NCI-H2196 (cell line): ENCODE measurements at regions not wholly inside any gene's neighbourhood (a gene's known extent, or its start where the extent isn't known, plus 50 kb on each side); places are given as distances from the start of the nearest gene placed in this dataset.
"Not testable (repeated sequence)": the region's sequence is repeated elsewhere in the genome, so short reads cannot be mapped to it uniquely, and the experiment has no call there.

Experiments
- DNase-seq: peaks from one replicate; lab custom pipeline; 2025; ENCODE audit not compliant: unreplicated experiment; lab: John Stamatoyannopoulos, UW

DNA sequence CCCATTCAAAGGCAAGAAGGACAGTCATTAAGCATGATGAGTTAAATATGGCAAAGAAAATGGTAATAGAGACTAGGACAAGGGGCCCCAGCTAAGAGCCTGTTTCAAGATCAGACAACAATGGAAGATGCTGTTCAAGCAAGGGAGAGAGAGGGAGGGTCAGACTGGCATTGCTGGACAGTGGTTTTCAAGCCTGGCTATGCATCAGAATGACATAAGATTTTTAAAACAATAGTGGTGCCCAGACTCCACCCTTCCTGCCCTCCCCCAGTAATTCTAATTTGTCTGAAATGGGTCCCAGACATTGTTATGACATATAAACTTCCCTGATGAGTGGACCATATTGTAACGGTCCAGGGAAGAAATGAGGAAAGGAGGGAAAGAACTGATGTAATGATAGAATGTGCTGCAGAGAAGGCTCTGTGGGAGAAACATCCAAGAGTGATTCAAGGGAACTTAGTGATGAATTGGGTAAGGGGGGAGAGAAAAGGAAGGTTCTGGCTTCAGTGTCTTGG lies 112.9 kb upstream of the TRIB2 start:
- no peak for DNase-seq

DNA sequence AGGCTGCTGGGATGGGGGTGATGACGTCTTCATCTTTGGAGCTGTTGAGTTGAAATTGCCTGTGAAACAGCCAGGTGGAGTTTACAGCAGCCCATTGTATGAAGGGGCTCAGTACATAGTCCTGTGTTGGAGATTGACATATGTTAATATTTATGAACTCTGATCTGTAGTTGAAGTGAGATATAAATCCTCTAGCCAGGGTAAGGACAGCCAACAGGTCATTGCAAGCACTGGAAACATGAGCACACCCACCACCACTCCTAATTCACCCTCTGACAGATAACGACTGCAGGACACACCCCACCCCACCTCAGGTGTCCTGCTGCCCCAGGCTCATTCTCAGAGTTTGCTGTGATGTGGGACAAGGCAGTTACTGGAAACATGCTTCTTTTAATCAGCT lies 112.4 kb upstream of the TRIB2 start:
- no peak for DNase-seq

DNA sequence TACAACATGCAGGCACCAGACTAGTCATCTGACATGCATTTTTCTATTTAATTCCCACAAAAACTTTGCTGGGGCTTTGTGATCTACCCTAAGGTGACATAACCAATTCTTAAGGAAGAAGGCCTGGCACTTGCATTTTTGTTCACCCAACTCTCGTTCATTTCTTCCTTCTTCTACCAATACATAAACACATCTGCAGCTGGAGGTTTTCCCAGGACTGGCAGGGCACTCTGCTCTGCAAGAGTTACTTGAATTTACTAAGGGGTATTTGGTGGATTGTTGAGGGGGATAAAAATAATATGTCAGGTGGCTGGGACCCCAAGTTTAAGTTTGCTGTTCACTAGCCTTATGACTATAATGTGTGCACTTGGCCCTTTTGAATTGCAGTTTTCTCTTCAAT lies 111.4 kb upstream of the TRIB2 start:
- DNase-seq: no peak

DNA sequence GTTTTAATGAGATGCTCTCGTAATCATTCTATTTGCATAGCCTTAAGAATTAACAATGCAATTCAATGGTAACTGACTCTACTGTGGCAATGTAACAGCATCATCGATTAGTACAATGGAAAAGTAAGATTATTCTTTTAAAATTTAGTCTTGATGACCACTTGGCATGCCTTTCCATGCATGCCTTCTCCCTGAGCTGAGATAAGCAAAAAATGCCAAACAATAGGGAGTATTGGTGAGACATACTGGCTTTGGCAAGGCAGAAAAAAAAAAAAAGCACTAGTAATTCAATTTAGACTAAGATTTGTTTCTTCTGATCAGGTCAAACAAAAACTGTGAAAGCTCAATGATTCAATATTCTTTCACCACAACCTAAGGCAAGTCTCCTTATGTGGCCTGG lies 110.8 kb upstream of the TRIB2 start:
- no peak for DNase-seq

DNA sequence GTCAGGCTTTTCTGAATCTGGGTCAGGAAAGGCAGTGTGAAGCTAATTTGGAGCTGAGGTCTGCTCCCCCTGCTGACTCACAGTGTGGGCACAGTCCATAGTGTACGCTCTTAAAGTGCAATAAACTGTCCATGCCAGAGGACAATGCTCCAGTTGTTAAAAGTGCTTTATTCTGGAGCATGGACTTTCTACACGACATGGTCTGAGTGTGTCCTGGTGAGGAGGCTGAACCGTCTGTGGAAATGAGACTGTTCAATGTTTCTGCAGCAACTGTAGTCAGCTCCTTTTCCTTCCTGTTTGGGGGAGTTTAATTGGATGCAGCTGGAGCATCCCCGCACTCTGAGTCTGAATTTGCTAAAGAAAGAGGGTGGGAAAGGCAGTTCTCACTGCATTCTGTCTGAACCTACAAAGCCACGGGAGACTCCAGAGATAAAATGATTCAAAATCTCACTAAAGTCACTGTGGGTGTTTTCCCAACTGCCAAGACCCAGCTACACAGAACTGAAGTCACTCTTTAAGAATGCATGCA lies 110.2 kb upstream of the TRIB2 start:
- DNase-seq: no peak

- no peak for DNase-seq
Measured at GRCh38 chr2:12607971-12608370, 108.8 kb upstream of the TRIB2 start.

DNA sequence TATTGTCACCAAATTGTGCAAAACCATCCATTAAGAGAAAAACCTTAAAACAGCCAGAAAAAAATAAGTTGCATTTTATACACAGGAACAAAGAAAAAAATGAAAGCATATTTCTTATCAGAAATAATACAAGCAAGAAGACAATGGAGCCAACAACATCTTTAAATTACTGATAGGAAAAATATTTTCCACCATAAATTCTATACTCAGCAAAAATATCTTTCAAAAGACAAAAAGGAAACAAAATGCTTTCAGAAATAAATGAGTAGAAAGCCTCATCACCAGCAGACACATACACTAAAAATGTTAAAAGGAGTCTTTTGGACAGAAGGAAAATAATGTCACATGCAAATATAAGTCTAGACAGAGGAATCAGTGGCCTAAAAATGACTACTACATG lies 106.4 kb upstream of the TRIB2 start:
- no peak for DNase-seq

- no peak for DNase-seq
Measured at GRCh38 chr2:12612168-12612567, 104.6 kb upstream of the TRIB2 start.

GRCh38 chr2:12612671-12613070 lies 104.1 kb upstream of the TRIB2 start:
- DNase-seq: no peak

DNA sequence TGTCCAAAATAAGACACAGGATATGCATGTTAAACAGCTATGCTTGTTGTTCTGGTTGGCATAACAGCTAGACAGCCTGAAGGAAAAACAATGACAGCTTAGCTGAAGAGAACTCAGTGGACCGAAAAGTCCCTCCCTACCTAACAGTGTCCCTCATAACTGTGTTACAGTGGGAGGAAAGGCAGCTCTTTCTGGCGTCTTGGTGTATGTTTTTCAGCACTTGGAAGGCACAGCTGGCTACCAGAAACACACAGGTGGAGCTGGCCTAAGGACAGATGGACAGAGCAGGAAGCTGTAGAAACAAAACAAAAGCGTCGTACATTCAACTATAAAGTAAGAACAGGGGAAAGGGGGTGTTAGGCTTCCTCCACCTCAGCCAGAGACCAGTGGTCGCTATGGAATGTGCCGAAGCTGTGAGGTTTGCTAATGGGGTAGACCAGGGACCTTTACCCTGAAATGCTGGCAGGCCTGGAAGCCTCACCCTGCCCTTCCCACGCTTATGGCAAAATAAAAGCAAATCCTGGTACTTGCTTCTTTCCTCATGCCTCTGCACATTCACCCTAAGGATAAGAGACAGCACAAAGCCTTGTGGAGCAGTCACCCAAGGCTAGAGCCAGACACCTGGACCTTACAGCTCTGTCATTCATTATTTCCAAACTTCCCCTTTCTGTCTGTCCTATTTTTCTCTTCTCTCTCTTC lies 103.5 kb upstream of the TRIB2 start:
- DNase-seq: no peak

- no peak for DNase-seq
Measured at GRCh38 chr2:12615509-12615908, 101.2 kb upstream of the TRIB2 start.

- no peak for DNase-seq
Measured at GRCh38 chr2:12616456-12617156, 100.1 kb upstream of the TRIB2 start.

GRCh38 chr2:12617366-12617765 lies 99.4 kb upstream of the TRIB2 start:
- DNase-seq: no peak

GRCh38 chr2:12617853-12618252 lies 98.9 kb upstream of the TRIB2 start:
- no peak for DNase-seq

DNA sequence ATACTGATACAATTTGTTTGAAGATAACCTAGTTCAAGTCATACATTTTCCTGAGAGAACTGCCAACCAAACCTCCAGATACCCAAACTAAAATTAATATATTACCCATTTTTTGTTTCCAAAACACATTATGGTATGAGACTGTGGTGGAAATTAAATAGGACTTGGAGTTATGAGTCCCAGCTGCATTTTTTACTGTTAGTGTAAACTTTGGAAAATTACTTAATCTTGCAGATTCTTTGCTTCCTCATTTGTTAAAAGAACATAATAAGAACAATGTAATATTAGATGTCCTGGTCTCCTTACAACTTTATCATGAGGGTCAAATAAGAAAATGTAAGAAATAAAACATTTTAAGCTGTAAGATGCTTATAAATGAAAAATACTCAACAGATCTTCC lies 98.2 kb upstream of the TRIB2 start:
- DNase-seq: no peak

- peak; percentile 14 for DNase-seq
Measured at GRCh38 chr2:12619975-12620374, 96.8 kb upstream of the TRIB2 start.

- no peak for DNase-seq
Measured at GRCh38 chr2:12620759-12621158, 96.0 kb upstream of the TRIB2 start.

DNA sequence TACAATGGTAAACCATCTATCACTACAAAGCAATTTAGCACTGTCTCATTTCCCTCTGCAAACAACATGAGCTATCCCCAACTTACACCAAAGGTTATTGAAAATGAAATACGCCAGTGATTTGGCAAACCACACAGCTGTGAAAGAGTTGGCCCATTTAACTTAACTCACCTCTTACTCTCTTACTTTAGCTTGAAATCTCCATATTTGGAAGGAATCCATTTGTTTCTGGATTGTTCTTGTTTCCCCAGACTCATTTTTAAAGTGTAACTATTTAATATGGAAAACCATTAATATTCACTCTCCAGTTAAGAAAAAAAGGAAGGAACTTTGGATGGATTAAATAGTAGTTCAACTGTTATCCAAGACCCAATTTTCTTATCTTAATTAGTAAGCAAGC lies 93.7 kb upstream of the TRIB2 start:
- no peak for DNase-seq

- DNase-seq: no peak
Measured at GRCh38 chr2:12624384-12624783, 92.4 kb upstream of the TRIB2 start.

GRCh38 chr2:12624905-12625598 lies 91.7 kb upstream of the TRIB2 start:
- no peak for DNase-seq

GRCh38 chr2:12628541-12628940 lies 88.2 kb upstream of the TRIB2 start:
- DNase-seq: not testable (repeated sequence)
